ENCODE measurements at regions not wholly inside any gene's neighbourhood (a gene's known extent, or its start where the extent isn't known, plus 50 kb on each side); places are given as distances from the start of the nearest gene placed in this dataset.

GRCh38 chr17:71396711-71397110 is 724.1 kb upstream of the SOX9 start:
- TF ChIP-seq CTCF (IDR thresholded peaks at IDR 0.05): no peak
- no peak for TF ChIP-seq POLR2A (IDR thresholded peaks at IDR 0.05)
- no peak for TF ChIP-seq EP300 (IDR thresholded peaks at IDR 0.05)

All from ovary (tissue), 3 donors.